H1 (cell line): ENCODE measurements at regions not wholly inside any gene's neighbourhood (a gene's known extent, or its start where the extent isn't known, plus 50 kb on each side); places are given as distances from the start of the nearest gene placed in this dataset.

Experiments
- POLR2AphosphoS5 ChIP-seq: IDR thresholded peaks from 2 replicates; pipeline ENCODE4 v1.6.1; 2011; ENCODE audit warnings: low read depth, low read length
- SIX5 ChIP-seq: IDR thresholded peaks from 2 replicates; pipeline ENCODE4 v1.6.1; 2011; ENCODE audit warnings: mild to moderate bottlenecking, low read depth, low read length
- TEAD4 ChIP-seq: IDR thresholded peaks from 2 replicates; pipeline ENCODE4 v1.6.1; 2012; ENCODE audit warnings: low read depth, low read length, inconsistent platforms, mixed read lengths
- TF ChIP-seq, protein P1 (sequence below): fragments of 300-600 bp; sonication (generic); IDR thresholded peaks from 2 replicates; pipeline ENCODE4 v1.7.1; 2012; ENCODE audit warnings: low read length, moderate library complexity, mild to moderate bottlenecking, inconsistent platforms; ENCODE audit not compliant: insufficient replicate concordance

DNA sequence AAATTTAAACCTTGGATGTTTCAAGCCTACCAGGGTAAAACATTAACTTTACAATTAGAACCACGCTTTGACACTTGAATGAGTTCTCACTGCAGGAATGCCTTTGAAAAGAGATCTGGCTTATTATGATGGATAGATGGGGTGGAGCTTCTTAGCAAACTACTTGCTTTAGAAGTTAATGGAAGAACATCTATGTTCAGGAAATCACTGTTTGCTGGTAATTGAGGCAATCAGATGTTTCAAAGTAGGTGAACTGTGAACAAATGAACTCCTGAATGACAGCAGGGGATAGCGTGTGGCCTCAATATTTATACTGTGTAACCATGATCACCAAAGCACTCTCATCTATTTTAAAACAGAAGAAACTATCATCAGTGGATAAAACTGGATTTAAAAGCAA is 383.6 kb downstream of the PIK3C3 start (continued):
- TF ChIP-seq, protein P1, sequence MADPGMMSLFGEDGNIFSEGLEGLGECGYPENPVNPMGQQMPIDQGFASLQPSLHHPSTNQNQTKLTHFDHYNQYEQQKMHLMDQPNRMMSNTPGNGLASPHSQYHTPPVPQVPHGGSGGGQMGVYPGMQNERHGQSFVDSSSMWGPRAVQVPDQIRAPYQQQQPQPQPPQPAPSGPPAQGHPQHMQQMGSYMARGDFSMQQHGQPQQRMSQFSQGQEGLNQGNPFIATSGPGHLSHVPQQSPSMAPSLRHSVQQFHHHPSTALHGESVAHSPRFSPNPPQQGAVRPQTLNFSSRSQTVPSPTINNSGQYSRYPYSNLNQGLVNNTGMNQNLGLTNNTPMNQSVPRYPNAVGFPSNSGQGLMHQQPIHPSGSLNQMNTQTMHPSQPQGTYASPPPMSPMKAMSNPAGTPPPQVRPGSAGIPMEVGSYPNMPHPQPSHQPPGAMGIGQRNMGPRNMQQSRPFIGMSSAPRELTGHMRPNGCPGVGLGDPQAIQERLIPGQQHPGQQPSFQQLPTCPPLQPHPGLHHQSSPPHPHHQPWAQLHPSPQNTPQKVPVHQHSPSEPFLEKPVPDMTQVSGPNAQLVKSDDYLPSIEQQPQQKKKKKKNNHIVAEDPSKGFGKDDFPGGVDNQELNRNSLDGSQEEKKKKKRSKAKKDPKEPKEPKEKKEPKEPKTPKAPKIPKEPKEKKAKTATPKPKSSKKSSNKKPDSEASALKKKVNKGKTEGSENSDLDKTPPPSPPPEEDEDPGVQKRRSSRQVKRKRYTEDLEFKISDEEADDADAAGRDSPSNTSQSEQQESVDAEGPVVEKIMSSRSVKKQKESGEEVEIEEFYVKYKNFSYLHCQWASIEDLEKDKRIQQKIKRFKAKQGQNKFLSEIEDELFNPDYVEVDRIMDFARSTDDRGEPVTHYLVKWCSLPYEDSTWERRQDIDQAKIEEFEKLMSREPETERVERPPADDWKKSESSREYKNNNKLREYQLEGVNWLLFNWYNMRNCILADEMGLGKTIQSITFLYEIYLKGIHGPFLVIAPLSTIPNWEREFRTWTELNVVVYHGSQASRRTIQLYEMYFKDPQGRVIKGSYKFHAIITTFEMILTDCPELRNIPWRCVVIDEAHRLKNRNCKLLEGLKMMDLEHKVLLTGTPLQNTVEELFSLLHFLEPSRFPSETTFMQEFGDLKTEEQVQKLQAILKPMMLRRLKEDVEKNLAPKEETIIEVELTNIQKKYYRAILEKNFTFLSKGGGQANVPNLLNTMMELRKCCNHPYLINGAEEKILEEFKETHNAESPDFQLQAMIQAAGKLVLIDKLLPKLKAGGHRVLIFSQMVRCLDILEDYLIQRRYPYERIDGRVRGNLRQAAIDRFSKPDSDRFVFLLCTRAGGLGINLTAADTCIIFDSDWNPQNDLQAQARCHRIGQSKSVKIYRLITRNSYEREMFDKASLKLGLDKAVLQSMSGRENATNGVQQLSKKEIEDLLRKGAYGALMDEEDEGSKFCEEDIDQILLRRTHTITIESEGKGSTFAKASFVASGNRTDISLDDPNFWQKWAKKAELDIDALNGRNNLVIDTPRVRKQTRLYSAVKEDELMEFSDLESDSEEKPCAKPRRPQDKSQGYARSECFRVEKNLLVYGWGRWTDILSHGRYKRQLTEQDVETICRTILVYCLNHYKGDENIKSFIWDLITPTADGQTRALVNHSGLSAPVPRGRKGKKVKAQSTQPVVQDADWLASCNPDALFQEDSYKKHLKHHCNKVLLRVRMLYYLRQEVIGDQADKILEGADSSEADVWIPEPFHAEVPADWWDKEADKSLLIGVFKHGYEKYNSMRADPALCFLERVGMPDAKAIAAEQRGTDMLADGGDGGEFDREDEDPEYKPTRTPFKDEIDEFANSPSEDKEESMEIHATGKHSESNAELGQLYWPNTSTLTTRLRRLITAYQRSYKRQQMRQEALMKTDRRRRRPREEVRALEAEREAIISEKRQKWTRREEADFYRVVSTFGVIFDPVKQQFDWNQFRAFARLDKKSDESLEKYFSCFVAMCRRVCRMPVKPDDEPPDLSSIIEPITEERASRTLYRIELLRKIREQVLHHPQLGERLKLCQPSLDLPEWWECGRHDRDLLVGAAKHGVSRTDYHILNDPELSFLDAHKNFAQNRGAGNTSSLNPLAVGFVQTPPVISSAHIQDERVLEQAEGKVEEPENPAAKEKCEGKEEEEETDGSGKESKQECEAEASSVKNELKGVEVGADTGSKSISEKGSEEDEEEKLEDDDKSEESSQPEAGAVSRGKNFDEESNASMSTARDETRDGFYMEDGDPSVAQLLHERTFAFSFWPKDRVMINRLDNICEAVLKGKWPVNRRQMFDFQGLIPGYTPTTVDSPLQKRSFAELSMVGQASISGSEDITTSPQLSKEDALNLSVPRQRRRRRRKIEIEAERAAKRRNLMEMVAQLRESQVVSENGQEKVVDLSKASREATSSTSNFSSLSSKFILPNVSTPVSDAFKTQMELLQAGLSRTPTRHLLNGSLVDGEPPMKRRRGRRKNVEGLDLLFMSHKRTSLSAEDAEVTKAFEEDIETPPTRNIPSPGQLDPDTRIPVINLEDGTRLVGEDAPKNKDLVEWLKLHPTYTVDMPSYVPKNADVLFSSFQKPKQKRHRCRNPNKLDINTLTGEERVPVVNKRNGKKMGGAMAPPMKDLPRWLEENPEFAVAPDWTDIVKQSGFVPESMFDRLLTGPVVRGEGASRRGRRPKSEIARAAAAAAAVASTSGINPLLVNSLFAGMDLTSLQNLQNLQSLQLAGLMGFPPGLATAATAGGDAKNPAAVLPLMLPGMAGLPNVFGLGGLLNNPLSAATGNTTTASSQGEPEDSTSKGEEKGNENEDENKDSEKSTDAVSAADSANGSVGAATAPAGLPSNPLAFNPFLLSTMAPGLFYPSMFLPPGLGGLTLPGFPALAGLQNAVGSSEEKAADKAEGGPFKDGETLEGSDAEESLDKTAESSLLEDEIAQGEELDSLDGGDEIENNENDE: peak; percentile 61
- TF ChIP-seq POLR2AphosphoS5 (no peak), SIX5 (no peak), TEAD4 (peak; percentile 19; the same call in 1 of the 2 replicates)
- TF ChIP-seq, all 59 proteins: peak for 2
